GM19397 (cell line): ENCODE measurements at regions not wholly inside any gene's neighbourhood (a gene's known extent, or its start where the extent isn't known, plus 50 kb on each side); places are given as distances from the start of the nearest gene placed in this dataset.

ENCODE experiments used
- ATAC-seq: cut with Tn5 transposase; IDR thresholded peaks from one replicate; pipeline ENCODE4 v1.9.1; 2021; ENCODE audit warnings: mild to moderate bottlenecking, moderate library complexity; ENCODE audit not compliant: unreplicated experiment

DNA sequence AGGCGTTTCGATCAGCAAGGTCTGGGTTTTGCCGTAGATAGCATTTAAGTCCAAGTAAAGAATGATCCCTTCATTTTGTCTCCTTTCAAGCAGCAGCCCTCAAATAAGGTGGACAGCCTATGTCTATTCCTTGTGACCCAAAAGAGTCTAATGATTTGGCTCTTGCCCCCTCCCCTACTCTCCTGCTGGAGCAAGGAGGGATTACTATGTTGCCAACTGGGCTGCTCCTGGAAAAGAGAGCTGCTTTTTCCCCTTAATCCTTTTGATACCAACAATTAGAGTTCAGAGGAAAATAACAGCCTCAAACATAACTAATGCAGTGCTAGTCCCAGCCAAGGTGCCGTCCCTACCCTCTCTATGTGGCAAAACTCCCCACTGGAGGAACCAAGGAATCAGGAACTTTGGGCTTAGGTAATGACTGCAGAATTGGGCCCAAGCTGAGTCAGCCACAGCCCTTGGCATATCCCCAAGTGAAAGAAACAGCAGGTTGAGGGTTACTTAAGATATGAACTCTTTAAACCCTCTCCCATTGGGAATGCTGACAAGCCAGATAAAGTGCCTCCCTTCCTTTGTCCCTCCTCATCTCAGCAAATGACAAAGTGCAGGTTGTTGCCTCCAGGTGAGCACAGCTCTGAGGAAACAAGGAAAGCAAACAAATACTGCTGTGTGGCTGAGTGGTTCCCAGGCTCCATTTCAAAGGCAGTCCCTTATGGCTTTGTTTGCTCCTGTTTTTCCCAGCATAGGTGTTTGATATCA, 643.7 kb downstream of the INHBA start:
- no peak for ATAC-seq

DNA sequence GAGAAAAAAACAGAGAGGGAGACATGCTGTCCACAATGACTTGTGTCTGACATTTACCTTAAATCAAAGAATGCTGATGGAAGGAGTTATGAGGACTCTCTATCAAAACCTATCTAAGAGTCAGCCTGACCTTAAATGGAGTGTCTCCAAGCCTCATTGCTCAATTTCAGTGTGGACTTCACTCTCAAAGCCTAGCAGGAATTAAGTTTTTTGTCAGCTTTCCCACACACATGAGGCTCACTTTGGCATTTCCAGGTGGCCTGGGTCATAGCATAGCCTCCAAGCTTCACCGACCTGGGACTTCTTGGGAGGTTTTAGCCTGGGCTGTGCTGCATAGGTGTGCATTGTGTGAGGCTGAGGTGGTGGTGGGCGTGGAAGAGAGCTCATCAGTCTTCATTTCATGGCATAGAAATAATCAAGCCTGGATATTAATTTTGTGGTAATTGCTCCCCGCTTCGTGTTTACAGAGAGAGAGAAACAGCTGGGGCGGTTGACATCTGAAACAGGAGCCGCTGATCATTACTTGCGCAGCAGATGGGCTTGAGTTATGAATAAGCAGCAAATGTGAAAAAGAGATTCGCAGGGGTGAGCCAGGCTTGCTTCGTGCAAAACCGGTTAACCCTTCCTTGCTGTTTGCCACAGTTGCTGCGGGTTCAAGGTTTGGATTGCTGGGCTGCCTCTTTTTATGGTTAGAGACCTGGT, 647.8 kb downstream of the INHBA start:
- no peak for ATAC-seq

DNA sequence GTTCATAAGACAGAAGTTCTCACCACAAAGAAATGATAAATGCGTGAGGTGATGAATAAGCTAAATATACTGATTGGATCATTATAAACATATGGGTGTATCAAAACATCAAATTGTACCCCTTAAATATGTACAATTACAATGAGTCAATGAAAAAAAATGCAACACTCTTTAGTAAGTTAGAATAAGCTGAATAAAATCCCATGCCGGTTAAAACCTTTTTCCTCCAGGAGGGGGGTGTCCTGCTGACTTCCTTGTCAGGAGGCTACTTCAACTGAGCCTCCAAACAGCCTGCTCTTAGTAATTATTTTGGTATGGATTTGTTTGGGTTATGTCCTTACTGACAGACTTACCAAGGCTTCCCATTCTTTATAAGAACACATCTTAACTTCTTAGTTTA, 649.1 kb downstream of the INHBA start:
- ATAC-seq = no peak

DNA sequence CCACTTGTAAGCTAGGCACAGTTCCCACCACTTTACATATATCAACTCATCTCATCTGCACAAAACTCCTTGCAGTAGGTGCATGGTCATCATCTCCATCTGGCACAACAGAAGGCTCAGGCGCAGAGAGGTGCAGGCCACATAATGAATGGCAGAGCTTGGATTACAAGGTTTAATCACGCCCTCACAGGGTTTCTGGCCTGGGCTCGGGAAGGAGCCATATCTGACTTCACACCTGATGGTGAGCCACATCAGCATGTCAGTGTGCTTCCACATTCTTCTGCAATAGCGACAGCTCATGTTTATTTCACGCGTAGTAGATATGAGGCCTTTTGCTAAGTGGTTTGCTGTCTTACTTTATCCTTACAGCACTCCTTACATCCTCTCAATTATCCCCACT, 650.2 kb downstream of the INHBA start:
- no peak for ATAC-seq

DNA sequence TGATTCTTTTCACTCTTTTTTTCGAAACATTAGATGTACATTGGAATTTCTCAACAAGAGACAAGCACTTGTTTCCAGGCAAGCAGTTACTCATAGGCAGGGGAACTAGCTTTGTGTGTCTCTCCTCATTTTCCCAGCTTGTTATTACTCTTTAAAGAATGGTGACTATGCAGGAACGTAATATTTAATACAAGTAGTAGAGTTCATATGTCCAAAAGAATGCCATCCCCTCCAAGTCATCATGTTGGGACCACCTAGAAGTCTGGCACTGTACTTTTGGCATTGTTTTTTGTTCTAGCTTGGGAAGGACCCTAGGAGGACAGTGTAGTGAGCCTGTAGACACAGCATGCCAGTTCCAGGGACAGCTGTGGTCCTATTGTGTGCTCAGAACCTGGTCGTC, 650.7 kb downstream of the INHBA start:
- ATAC-seq = no peak

DNA sequence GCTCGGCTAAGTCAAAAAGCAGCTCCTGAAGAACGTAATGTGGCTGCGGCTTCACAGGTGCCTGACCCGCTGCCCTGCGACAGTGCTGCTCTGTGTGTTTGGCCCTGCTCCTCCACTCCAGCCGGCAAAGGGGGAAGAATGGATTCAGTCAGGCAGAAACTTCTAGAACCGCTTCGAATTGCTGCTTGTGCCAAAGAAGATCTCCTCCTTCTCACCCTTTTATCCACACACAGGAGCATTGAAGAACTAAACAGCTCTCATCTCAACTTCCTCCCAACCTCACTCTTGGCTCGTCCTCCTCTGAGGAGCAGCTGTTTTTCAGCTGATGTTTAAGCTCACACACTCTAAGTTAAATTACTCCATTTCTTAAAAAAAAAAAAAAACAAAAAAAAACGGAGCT, 651.4 kb downstream of the INHBA start:
- no peak for ATAC-seq

DNA sequence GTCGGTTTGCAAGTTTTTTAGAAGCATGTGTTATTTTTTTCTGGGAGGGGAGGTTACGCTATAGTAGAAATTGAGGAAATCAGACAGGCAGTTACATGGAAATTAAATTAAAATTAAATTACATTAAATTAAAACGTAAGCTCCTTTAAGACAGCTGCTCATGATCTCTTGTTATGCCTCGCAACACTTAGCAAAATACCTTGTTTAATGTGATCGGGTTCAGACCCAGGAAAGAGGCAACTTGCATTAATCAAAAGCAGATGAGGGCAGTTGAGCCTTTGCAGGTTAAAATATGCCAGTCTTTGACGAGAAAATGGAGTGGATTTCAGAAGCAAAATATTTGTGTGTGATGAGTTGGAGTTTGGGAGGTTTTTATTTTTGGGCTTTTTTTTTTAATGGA, 651.8 kb downstream of the INHBA start:
- ATAC-seq = no peak

DNA sequence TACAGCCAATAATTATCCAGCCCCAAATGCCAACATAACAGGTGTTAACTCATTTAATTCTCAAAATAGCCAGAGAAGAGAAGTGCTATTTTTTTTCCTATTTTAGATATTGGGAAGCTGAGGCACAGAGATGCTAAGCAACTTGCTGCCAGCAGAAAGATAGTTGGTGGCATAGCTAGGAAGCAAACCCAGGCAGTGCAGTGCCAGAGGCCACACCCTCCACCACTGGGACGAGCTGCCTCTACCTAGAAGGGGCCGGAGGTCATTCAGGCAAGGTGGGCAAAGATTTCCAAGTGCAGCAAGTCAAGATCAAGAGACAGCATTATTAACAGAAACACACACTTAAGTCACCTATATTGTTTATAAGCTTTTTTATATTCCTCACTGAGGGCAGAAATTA, 654.1 kb downstream of the INHBA start:
- ATAC-seq = no peak

DNA sequence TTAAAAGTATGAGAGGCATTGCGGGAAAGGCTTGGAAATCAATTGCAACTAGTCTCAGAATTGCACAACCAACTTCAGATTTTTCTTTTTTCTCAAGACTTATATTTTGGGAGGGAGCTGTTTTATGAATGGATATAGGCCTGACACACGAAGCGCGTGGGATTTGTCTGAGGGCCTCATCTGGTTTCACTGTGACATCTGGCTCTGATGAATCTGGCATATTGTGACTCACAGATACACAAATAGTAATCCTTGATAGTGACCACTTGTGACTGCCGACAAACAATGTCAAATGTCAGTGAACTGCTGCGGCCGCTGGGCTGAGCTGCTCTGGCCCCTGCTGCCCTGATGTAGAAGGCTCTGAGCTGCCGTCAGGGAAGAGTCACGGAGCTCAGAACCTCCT, 655.1 kb downstream of the INHBA start:
- ATAC-seq = no peak

DNA sequence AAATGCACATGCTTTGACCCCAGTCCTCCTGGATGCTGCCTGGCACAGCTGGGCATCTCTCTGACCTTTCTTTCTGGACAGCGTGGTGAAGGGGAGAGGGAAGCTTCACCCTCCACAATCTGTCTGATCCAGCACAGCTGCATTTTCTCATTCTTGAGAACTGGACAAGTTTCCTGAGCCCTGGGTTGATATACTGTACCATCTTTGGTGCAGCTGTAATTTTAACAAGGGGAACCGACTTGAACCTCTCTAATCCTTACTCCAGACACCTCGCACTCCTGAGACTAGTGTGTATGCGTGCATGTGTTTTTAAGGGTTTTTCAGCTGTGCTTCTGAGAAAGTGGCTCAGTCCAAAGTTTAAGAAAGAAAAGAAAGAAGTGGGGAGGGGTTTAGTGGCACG, 655.7 kb downstream of the INHBA start:
- no peak for ATAC-seq

DNA sequence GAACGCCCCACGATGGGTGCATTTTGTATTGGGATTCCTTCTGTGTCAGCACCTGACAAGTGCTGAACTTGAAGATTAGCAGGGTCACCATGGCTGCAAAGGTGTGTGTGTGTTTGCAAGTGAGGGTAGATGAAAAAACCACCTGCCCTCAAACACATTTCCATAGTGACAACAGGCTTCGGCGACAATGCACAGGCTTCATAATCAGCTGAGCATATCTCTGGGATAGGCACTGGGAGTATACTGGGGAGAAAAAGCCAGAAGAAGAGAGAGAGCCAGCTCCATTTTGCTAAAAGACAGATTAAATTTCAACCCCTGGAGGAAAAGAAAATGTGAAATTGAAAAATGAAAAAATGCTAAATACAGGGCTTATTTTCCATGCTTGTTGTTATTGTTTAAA, 656.1 kb downstream of the INHBA start:
- ATAC-seq = no peak

DNA sequence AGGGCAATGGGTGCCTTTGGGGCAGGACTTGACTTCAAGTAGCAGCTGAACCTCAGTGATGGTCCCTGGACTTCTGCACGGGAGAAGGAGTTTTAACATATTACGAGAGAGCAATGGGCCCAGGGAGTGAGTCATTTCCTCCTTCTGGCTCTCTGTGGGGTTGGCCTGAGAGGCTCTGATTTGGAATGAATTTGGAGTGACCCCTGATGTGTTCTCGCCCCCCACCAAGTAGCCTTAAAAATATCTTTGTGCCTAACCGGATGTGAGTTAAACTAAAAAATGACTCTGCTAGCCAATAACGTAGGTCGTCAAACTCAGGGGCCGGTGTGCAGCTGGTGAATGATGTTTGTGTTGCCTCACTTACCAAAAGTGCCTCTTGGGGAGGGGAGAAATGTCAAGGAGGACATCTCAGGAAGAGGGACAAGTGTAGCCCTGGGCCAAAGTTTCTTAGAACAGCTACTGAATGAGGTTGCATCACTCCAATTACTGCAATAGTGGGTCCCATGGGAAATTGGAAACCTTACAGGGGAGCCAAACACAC, 656.6 kb downstream of the INHBA start:
- no peak for ATAC-seq

DNA sequence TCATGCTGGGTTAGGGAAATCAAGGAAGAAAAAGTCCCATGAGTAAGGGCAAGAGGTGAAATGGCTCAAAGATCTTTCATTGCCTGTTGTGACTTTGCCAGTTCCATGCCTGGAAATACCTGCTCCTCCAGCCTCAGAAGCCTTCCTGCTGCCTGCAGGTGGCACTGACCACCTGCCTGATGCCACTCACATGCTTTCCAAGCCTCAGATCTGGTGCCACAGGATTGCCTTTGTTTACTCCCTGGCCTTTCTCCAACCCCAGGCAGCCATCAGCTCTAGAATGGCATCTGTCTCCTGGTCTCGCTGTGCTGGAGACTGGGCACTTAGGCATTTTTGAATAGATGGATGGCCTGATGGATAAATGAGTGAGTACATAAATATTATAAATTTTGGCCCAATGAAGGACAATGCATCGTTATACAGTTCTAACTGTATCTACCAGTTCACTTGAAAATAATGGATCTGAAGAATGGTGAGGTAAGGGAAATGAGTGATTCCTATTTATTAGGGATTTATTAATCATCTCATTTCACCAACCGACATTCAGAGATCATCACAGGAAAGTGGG, 657.2 kb downstream of the INHBA start:
- ATAC-seq = no peak

DNA sequence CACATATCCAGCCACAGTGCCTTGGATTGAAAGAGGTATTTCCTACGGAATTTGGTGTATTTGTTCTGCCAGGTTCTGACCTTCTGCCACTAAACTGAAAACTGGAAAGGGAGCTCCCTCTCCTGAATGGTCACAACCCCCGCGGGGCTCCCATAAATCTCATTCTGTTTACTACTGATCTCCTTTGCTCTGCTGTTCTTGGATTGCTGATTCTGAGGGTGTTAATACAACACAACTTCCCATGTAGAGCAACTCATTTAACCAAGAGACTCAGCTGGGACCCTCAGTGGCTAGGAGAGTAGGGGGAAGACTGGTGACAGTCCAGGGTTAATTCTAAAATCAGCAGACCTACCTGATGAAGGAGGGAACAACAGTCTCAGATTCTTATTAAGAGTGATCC, 662.9 kb downstream of the INHBA start:
- no peak for ATAC-seq

DNA sequence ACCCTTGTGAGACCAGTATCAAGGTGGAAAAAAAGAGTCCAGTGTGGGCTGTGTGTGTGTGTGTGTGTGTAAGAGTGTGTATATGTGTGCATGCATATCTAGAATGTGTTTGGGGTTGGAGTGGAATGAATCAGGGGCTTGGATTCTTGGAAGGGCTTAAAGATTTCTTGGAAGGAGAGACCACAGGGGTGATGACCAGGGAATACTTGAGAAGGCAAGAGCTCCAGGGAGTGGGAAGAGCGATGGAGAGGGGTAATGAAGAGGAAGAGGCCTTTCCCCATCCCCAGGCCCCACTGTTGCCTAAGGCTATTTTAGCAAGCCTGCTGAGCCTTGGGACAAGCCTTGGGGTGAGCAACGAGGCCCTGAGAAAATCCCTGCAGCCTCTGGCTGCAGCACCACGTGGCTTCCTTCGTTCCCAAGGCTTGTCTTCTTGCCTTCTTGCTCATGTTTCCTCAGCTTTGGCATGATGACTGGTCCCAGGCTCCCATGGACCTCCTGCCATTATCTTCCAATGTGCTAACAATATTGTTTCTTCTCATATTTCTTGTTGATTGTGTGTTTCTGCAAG, 663.4 kb downstream of the INHBA start:
- no peak for ATAC-seq

DNA sequence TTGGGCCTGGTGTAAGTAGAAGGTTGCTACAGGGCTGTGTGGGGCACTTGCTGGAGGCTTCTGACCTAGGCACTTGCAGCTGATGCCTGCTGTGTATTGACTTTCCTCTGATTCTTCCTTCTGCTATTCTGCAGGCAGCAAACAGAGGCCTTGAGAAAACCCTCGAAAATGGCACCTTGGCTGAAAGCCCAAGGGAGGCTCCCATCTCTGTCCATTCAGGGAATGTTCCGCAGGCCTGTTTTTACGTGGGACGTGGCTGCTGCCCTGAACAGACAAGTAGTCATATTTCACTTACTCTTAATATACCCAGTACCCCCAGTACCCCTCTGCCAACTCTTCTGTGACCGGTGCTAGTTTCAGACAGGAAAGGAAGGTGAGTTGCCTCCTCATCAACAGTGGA, 664.7 kb downstream of the INHBA start:
- ATAC-seq = no peak

DNA sequence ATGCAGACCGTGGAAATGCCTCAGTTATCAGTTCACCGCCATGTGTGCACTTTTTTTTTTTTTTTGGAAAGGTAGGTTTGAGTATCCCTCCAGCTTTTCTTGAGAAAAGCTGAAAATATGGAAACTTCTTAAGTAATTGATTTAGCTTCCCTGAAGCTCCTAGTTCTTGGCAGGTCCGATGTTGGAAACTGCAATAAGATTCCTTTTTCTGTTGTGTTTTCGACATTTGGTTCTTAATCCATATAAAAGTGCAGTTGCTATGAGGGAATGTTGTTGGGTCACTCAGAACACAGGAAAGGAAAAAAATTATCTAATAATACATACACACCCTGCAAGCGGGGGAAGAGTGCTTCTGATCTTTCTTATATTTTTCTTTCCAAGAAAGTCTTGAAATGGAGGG, 665.2 kb downstream of the INHBA start:
- ATAC-seq = no peak

DNA sequence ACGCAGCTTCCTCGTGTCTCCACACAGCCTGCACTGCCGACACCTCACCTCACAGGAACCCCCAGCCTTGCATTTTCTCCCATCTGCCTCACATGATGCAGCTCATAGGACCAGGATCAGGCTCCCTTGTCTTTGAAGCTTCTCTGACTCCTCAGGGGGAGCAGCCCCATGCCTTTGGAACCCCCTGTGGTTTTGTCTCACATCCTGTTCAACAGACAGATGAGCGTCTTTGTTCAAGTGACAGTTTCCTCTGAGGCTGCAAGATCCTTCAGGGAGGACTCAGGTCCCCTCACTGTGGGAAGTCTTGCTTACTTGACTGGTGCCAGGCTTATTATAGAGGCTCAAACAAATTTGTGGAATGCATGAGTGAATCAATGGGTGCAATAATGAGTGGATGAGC, 667.1 kb downstream of the INHBA start:
- no peak for ATAC-seq

DNA sequence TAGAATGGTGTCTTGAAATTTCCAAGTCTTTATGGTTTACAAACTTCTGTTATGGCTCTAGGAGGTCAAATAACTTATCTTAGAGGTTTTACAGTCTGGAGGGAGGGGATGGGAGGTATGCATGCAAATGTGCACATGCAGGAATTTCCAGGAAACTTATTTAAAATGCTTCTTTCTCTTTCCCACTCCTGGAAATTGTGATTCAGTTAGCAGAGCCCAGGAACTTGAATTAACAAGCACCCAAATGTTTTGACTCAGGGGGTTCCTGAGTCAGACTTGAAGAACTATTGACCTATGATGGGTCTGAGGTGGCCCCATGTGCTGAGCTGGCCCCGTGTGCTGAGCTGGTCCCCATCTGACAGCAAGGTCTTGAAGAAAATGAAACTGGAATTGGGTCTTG, 669.4 kb downstream of the INHBA start:
- ATAC-seq = no peak

DNA sequence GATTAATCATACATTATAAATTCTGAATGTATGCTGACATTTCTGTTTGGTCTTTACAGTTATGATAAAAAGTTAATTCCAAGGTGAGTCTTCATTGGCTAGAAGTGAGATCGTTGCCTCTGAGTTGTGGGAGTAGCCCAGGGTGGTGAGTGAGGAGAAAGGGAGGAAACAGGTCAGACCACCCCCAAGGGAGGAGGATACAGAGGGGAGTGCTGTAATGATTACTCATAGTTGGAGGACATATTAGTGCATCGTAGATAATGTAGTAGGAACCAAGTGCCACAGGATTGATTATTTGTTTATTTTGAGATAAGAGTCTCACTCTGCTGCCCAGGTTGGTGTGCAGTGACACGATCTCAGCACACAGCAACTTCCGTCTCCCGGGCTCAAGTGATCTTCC, 672.2 kb downstream of the INHBA start:
- ATAC-seq = no peak

DNA sequence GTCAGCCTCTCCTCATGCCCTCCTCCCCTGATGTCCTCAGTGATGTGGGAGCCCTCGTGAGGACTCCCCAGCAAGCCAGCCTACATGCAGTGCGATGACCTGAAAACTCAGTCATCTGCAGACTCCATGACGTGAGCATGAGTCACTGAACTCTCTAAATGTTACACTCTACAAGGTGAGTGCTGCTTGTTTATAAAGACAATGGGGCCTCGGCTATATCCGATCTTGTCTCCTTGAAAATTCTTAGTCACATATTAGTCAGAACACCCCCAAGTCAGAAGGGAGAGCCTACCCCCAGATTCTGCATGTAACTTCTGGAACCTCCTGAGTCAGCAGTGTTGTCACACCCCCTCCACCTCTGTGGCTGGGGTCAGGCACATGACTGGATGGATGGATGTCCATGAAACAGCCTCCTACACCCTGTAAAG, 673.8 kb downstream of the INHBA start:
- no peak for ATAC-seq

DNA sequence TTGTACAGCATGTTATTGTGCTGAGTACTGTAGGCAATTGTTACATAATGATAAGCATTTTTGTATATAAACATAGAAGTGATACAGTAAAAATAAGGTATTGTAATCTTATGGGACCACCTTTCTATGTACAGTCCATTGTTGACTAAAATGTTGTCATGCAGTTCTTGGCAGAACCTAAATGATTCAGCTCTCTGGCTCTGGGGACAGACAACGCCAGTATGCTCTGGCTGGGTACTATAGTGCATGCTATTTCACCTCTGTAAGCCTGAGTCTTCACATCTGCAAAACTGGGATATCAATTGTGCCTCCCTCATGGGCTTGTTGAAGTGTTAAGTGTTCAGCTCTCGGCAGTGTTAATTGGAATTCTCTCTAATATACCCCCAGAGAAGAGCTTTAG, 674.3 kb downstream of the INHBA start:
- ATAC-seq = no peak
